OCI-LY7 (cell line): ENCODE measurements at regions not wholly inside any gene's neighbourhood (a gene's known extent, or its start where the extent isn't known, plus 50 kb on each side); places are given as distances from the start of the nearest gene placed in this dataset.

Experiments
- BruUV-seq: library from RNA; stranded (reverse); fragments of 400-500 nt; replicated peaks from 2 replicates; lab custom pipeline; 2021; lab: Mats Ljungman, UMichigan
- CTCF ChIA-PET: fragments of 300-600 bp; sonication (Branson Sonifier 250); formaldehyde crosslinking; loops from one replicate; lab custom pipeline; 2022; ENCODE audit warnings: antibody characterized with exemption; ENCODE audit not compliant: unreplicated experiment; lab: Charles Lee
- POLR2A ChIA-PET: fragments of 300-600 bp; sonication (Branson Sonifier 250); formaldehyde crosslinking; loops from one replicate; lab custom pipeline; 2022; ENCODE audit warnings: antibody characterized with exemption; lab: Charles Lee
- DNase-seq: peaks from one replicate; pipeline ENCODE4 v3.0.0-alpha.2; 2015; ENCODE audit warnings: low spot score
- H2AFZ ChIP-seq: fragments of 200-600 bp; sonication (generic), shearing (Covaris generic); 2 replicates; pipeline ENCODE4 v1.6.1; 2014; ENCODE audit warnings: mild to moderate bottlenecking, antibody characterized with exemption, low read length, moderate library complexity
- H3K27ac ChIP-seq: fragments of 200-600 bp; sonication (generic); 2 replicates; pipeline ENCODE4 v1.5.1; 2014; ENCODE audit warnings: mixed run types, low read depth, mild to moderate bottlenecking, moderate library complexity, low read length, inconsistent platforms; ENCODE audit not compliant: poor library complexity, severe bottlenecking
- H3K36me3 ChIP-seq: fragments of 200-600 bp; sonication (generic); 2 replicates; pipeline ENCODE4 v1.6.1; 2014; ENCODE audit warnings: mild to moderate bottlenecking, antibody characterized with exemption, low read length, moderate library complexity, mixed read lengths; ENCODE audit not compliant: insufficient read depth
- H3K4me1 ChIP-seq: fragments of 200-600 bp; sonication (generic); 2 replicates; pipeline ENCODE4 v1.5.1; 2014; ENCODE audit warnings: mild to moderate bottlenecking, low read length; ENCODE audit not compliant: insufficient read depth, poor library complexity, severe bottlenecking
- H3K4me2 ChIP-seq: fragments of 200-600 bp; sonication (generic); 2 replicates; pipeline ENCODE4 v1.6.1; 2014; ENCODE audit warnings: mild to moderate bottlenecking, low read length
- H3K4me3 ChIP-seq: fragments of 200-600 bp; sonication (generic); 2 replicates; pipeline ENCODE4 v1.5.1; 2014; ENCODE audit warnings: mild to moderate bottlenecking, low read depth, low read length; ENCODE audit not compliant: poor library complexity, severe bottlenecking
- H3K79me2 ChIP-seq: fragments of 200-600 bp; sonication (generic); 2 replicates; pipeline ENCODE4 v1.6.1; 2016; ENCODE audit warnings: low read depth, mild to moderate bottlenecking, low read length, moderate library complexity, mixed read lengths; ENCODE audit not compliant: insufficient read depth
- H3K9me2 ChIP-seq: fragments of 200-600 bp; sonication (generic); 2 replicates; pipeline ENCODE4 v1.6.1; 2016; ENCODE audit warnings: mild to moderate bottlenecking, low read length, mixed read lengths; ENCODE audit not compliant: insufficient read depth
- H3K9me3 ChIP-seq: fragments of 200-600 bp; sonication (generic); 2 replicates; pipeline ENCODE4 v1.6.1; 2014; ENCODE audit warnings: mild to moderate bottlenecking, mixed run types, low read length, mixed read lengths
- H4K20me1 ChIP-seq: fragments of 200-600 bp; sonication (generic); 2 replicates; pipeline ENCODE4 v1.6.1; 2014; ENCODE audit warnings: mild to moderate bottlenecking, antibody characterized with exemption, low read length, moderate library complexity, mixed read lengths; ENCODE audit not compliant: insufficient read depth
- EZH2phosphoT487 ChIP-seq: fragments of 200-600 bp; sonication (generic); IDR thresholded peaks from 2 replicates; pipeline ENCODE4 v1.6.1; 2018; ENCODE audit warnings: low read depth, borderline replicate concordance, mild to moderate bottlenecking, mixed run types, antibody characterized with exemption, low read length, moderate library complexity, mixed read lengths
- intact Hi-C: fragments of 100-400 bp; cut with micrococcal nuclease; formaldehyde crosslinking; loops from one replicate; pipeline ENCODE4 v1.10.0; 2022; ENCODE audit not compliant: unreplicated experiment
- TF ChIP-seq, protein P1 (sequence below): fragments of 200-600 bp; sonication (generic); conservative IDR thresholded peaks from 2 replicates; pipeline ENCODE4 v1.5.1; 2014; ENCODE audit warnings: mild to moderate bottlenecking, antibody characterized with exemption, low read length, moderate library complexity, mixed read lengths

DNA sequence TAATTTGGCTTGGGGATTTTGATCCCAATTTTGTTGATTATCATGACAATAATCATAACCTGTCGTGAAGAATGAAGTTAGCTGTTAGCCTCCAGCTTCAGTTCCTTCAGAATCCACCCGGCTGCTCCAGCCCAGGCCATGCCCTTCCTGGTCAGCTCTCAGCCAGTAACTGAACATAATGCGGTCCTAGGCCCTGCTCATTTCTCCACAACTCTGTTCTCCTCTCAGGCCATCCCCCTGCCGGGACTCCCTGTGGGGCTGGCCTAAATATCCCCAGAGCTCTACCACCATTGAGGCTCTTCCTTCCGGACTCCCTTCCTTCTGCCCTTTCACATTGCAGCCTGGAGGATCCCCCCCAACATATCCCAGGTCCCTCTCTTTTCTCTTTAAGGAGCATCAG lies 833.4 kb upstream of the GOT2 start:
- Histone ChIP-seq H2AFZ (no peak overlapping the region), H3K79me2 (no peaks in the 10 kb centered on the region), H3K27ac (no peak overlapping the region), H3K36me3 (no peaks in the 10 kb centered on the region), H3K4me1 (no peaks in the 10 kb centered on the region), H3K9me2 (no peaks in the 10 kb centered on the region), H4K20me1 (no peaks in the 10 kb centered on the region), H3K4me3 (no peak overlapping the region), H3K9me3 (no peaks in the 10 kb centered on the region), H3K4me2 (no peak overlapping the region)
- DNase-seq, result no peak
- no TSS peak for BruUV-seq
- ChIA-PET POLR2A (interaction anchor here (1.8 kb wide), 1 partner anchor 11 kb away, joined by 5 read pairs; no protein-coding TSS in a partner anchor), CTCF (no interaction called here)
- no peak for TF ChIP-seq EZH2phosphoT487
- TF ChIP-seq, protein P1, sequence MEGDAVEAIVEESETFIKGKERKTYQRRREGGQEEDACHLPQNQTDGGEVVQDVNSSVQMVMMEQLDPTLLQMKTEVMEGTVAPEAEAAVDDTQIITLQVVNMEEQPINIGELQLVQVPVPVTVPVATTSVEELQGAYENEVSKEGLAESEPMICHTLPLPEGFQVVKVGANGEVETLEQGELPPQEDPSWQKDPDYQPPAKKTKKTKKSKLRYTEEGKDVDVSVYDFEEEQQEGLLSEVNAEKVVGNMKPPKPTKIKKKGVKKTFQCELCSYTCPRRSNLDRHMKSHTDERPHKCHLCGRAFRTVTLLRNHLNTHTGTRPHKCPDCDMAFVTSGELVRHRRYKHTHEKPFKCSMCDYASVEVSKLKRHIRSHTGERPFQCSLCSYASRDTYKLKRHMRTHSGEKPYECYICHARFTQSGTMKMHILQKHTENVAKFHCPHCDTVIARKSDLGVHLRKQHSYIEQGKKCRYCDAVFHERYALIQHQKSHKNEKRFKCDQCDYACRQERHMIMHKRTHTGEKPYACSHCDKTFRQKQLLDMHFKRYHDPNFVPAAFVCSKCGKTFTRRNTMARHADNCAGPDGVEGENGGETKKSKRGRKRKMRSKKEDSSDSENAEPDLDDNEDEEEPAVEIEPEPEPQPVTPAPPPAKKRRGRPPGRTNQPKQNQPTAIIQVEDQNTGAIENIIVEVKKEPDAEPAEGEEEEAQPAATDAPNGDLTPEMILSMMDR, result no peak
- intact Hi-C loops, result no loop called here

DNA sequence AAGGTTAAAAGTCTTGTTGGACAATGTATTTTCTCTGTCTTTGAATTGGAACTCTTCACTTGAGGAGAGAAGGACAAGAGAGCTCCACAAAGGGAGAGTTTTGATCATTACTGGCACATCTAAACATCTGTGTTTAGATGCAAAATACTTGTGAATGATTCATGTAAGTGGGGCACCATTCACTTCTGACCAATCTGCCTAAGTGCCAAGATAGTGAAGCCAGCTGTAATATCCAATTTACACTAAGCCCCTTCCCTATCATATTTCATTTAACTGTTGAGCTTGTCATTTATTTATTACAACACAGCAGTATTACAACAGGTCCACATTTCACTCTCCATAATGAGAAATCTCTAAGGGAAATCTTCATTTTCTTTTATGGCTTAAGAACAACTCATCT lies 832.3 kb upstream of the GOT2 start:
- no peak overlapping the region for H3K27ac ChIP-seq
- POLR2A ChIA-PET, result interaction anchor here (1.8 kb wide), 1 partner anchor 10 kb away, joined by 5 read pairs; no protein-coding TSS in a partner anchor
- intact Hi-C loops, result no loop called here
- TF ChIP-seq, protein P1, result no peak
- no peak for TF ChIP-seq EZH2phosphoT487
- CTCF ChIA-PET, result no interaction called here
- BruUV-seq, result no TSS peak
- H3K4me1 ChIP-seq, result no peaks in the 10 kb centered on the region
- H4K20me1 ChIP-seq, result no peaks in the 10 kb centered on the region
- H3K36me3 ChIP-seq, result no peaks in the 10 kb centered on the region
- no peak overlapping the region for H2AFZ ChIP-seq
- H3K79me2 ChIP-seq, result no peaks in the 10 kb centered on the region
- DNase-seq, result no peak
- H3K9me2 ChIP-seq, result no peaks in the 10 kb centered on the region
- no peaks in the 10 kb centered on the region for H3K9me3 ChIP-seq
- no peak overlapping the region for H3K4me3 ChIP-seq
- H3K4me2 ChIP-seq, result no peak overlapping the region

DNA sequence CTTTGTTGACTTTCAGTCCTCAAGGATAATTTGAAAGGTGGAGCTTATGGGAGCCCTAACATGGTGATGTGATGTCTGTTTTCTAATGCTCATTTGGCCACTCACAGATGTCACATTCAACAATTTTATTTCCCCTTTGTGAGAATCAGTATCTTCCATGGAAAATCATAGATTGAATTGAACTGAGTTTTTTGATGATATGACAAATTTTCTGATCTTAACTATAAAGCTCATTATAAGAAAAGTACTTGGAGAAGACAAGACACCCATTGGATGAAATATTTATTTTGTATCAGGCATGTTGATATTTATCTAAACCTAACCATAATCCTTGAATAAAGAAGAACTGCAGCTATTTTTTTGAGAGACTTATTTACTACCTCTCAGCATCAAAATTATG lies 824.6 kb upstream of the GOT2 start:
- no TSS peak for BruUV-seq
- POLR2A ChIA-PET, result interaction anchor here (0.7 kb wide), 2 partner anchors 1101 to 1331 kb away, joined by 3 to 4 read pairs; no protein-coding TSS in a partner anchor
- Histone ChIP-seq H3K36me3 (no peaks in the 10 kb centered on the region), H3K9me3 (no peaks in the 10 kb centered on the region), H4K20me1 (no peaks in the 10 kb centered on the region), H3K4me2 (no peak overlapping the region), H3K4me1 (no peaks in the 10 kb centered on the region), H2AFZ (no peak overlapping the region), H3K27ac (no peak overlapping the region), H3K9me2 (no peaks in the 10 kb centered on the region), H3K79me2 (no peaks in the 10 kb centered on the region), H3K4me3 (no peak overlapping the region)
- TF ChIP-seq EZH2phosphoT487, result no peak
- TF ChIP-seq, protein P1, result no peak
- intact Hi-C loops, result no loop called here
- DNase-seq, result no peak
- CTCF ChIA-PET, result no interaction called here
